ENCODE measurements at regions not wholly inside any gene's neighbourhood (a gene's known extent, or its start where the extent isn't known, plus 50 kb on each side); places are given as distances from the start of the nearest gene placed in this dataset.

DNA sequence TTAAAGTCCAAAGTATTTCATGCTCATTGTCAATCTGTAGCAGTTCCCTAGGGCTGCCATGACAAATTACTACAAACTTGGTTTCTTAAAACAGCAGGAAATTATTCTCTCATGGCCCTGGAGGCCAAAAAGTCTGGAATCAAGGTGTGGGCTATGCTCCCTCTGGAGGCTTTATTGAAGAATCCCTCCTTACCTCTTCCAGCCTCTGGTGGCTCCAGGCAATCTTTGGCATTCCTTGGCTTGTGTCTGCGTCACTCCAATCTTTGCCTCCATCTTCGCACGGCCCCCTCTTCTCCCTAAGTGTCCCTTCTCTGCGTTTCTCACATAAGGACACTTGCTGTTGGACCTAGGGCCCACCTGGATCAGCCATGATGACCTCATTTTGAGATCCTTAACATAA lies 170.4 kb downstream of the SMIM20 start:
- H3K4me3 ChIP-seq (ENCODE audit: low read depth, low read length) = no peak overlapping the region
- in situ Hi-C loops (cut with HindIII; ENCODE audit: low sequenced_read_pairs) = no loop called here
- no peak for DNase-seq (ENCODE audit: low read depth)
- TF ChIP-seq, protein P1, sequence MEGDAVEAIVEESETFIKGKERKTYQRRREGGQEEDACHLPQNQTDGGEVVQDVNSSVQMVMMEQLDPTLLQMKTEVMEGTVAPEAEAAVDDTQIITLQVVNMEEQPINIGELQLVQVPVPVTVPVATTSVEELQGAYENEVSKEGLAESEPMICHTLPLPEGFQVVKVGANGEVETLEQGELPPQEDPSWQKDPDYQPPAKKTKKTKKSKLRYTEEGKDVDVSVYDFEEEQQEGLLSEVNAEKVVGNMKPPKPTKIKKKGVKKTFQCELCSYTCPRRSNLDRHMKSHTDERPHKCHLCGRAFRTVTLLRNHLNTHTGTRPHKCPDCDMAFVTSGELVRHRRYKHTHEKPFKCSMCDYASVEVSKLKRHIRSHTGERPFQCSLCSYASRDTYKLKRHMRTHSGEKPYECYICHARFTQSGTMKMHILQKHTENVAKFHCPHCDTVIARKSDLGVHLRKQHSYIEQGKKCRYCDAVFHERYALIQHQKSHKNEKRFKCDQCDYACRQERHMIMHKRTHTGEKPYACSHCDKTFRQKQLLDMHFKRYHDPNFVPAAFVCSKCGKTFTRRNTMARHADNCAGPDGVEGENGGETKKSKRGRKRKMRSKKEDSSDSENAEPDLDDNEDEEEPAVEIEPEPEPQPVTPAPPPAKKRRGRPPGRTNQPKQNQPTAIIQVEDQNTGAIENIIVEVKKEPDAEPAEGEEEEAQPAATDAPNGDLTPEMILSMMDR (IDR thresholded peaks at IDR 0.05; ENCODE audit: low read depth, low read length, missing control alignments) = peak; percentile 17

DNA sequence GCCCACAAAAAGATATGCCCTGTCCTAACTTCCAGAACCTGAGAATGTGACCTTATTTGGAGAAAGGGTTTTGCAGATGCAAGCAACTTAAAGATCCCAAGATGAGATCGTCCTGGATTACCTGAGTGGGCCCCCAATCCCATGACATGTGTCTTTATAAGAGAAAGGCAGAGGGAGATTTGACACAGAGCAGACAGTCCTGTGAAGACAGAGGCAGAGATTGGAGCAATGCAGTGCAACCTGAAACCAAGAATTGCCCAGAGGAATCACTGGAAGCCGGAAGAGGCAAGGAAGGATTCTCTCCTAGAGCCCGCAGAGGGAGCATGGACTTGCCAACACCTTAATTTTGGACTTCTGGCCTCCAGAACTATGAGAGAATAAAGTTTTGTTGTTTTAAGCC lies 171.5 kb downstream of the SMIM20 start:
- in situ Hi-C loops (cut with HindIII; ENCODE audit: low sequenced_read_pairs) = no loop called here
- no peak overlapping the region for H3K4me3 ChIP-seq (ENCODE audit: low read depth, low read length)
- TF ChIP-seq, protein P1 (IDR thresholded peaks at IDR 0.05; ENCODE audit: low read depth, low read length, missing control alignments) = no peak
- no peak for DNase-seq (ENCODE audit: low read depth)

DNA sequence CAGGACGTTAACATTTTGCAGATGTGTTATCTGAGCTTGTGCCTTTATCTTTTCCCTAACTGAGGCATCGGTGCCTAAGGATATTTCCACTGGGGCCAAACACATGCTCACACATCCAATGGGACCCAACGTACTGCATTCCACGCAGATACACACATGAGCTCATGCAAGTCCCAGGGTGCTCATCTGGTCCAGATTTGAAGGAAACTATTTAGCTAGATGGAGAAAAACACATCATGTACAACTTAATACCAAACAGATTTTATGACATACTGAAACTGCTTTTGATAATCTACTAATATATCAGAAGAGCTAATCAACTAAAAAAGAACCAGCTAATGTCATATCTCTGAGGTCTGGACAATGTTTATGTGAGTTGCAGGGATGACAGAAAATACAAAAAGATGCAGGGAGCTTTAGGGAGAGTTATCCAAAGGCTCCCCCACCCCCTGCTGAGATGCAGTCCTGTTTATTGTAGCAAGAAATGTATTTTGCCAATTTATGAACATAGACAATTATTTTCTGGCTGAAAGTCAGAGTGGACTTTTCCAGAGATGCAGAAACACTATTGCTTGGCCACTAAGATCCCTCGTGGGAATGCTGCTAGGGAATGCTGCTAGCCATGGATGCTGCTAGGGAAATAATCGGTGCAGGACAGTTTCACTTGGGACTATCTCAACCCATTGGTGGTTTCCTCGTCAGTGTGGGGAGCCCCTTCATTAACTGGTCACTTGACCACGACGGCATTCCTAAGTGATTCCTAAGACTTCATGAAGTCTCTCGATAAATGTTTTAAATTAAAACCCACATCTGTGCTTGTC lies 172.8 kb downstream of the SMIM20 start:
- no peak for DNase-seq (ENCODE audit: low read depth)
- H3K4me3 ChIP-seq (ENCODE audit: low read depth, low read length) = no peak overlapping the region
- in situ Hi-C loops (cut with HindIII; ENCODE audit: low sequenced_read_pairs) = no loop called here
- TF ChIP-seq, protein P1 (IDR thresholded peaks at IDR 0.05; ENCODE audit: low read depth, low read length, missing control alignments) = no peak

DNA sequence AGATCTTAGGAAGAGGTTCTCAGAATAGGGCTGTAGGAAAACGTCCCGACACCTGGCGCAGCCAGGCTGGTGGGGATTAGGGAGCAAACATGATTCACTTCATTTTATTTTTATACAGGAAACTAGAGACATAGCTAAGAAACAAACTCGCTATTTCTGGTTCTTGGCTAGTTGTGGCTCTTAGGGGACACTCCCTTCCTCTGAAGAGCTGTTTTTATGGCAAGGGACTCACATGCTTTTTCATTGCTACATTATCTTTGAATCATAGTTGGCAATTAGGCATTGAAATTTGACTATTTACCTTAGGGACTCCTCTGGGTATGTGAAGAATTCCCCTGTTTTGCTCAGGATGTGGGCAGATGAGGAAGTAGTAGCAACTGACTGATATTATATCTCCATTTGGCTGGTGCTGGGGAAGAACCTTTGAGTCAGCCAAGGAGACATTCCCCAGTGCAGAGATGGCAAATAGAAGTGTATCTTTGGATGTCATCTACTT lies 174.5 kb downstream of the SMIM20 start:
- H3K4me3 ChIP-seq (ENCODE audit: low read depth, low read length) = no peak overlapping the region
- TF ChIP-seq, protein P1 (IDR thresholded peaks at IDR 0.05; ENCODE audit: low read depth, low read length, missing control alignments) = no peak
- in situ Hi-C loops (cut with HindIII; ENCODE audit: low sequenced_read_pairs) = no loop called here
- DNase-seq (ENCODE audit: low read depth) = no peak

DNA sequence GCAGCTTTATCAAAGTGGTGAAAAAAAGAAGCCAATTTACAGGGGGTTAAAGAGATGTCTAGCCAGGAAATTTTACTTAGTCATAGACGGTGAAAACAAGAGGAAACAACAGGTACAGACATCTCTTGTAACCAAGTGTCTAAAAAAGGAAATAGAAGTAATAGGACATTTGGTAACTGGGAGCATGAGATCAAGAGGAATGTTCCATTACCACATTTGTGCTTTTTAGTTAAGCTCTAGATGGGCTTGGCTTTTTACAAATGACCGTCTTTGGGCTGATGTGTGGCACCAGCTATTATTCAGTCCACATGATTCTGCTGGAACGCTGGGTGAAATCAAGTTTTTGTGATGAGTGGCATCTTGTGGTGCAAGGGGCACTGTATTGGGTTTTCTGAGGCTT lies 179.5 kb downstream of the SMIM20 start:
- in situ Hi-C loops (cut with HindIII; ENCODE audit: low sequenced_read_pairs) = no loop called here
- TF ChIP-seq, protein P1 (IDR thresholded peaks at IDR 0.05; ENCODE audit: low read depth, low read length, missing control alignments) = no peak
- no peak overlapping the region for H3K4me3 ChIP-seq (ENCODE audit: low read depth, low read length)
- DNase-seq (ENCODE audit: low read depth) = no peak

DNA sequence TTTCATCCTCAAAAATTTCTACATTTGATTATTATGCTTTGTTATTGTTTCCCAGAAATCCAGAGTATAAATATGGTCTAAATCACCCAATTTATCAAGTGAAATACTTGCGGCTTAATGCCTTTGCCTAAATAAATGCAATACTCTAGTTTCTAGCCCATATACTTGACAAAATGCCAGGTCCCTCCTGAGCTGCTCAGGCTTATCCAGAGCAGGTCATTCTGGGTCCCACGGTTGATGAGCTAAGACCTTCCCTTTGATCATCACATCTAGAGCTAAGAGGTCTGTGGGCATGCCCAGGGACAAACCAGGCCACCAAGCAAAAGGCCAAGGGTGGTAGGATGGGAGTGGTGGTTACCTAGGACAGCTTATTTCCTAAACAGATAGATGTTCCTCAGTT lies 180.1 kb downstream of the SMIM20 start:
- in situ Hi-C loops (cut with HindIII; ENCODE audit: low sequenced_read_pairs) = no loop called here
- DNase-seq (ENCODE audit: low read depth) = no peak
- H3K4me3 ChIP-seq (ENCODE audit: low read depth, low read length) = no peak overlapping the region
- TF ChIP-seq, protein P1 (IDR thresholded peaks at IDR 0.05; ENCODE audit: low read depth, low read length, missing control alignments) = no peak
